Activated T-helper 1 cell treated with anti-CD3 and anti-CD28 coated beads, Interleukin-2, amount 50 U/mL, for 16 hours (primary cell): ENCODE measurements at regions not wholly inside any gene's neighbourhood (a gene's known extent, or its start where the extent isn't known, plus 50 kb on each side); places are given as distances from the start of the nearest gene placed in this dataset.
"Not testable (repeated sequence)": the region's sequence is repeated elsewhere in the genome, so short reads cannot be mapped to it uniquely, and the experiment has no call there.

Experiments used
- DNase-seq, 2 donors: peaks; one replicate each; pipeline ENCODE4 v3.0.0-alpha.2; 2020; ENCODE audit warnings: low read depth in 1 of 2, low spot score in 1 of 2

GRCh38 chr9:30366140-30366539, 2018.3 kb upstream of the ACO1 start:
- DNase-seq: not testable (repeated sequence)

GRCh38 chr9:30382271-30382670, 2002.2 kb upstream of the ACO1 start:
- no peak for DNase-seq

- DNase-seq: no peak
These were observed 1974.2 kb upstream of the ACO1 start for GRCh38 chr9:30410273-30410672.

GRCh38 chr9:30411571-30411970, 1972.9 kb upstream of the ACO1 start:
- no peak for DNase-seq

- DNase-seq: no peak
These were observed 1925.3 kb upstream of the ACO1 start for GRCh38 chr9:30459156-30459555.

- no peak for DNase-seq
These were observed 1907.6 kb upstream of the ACO1 start for GRCh38 chr9:30476826-30477225.

- DNase-seq: no peak
These were observed 1905.8 kb upstream of the ACO1 start for GRCh38 chr9:30478684-30479083.

GRCh38 chr9:30482499-30482898, 1901.9 kb upstream of the ACO1 start:
- no peak for DNase-seq

GRCh38 chr9:30484690-30485089, 1899.8 kb upstream of the ACO1 start:
- DNase-seq: no peak

GRCh38 chr9:30504502-30504905, 1879.9 kb upstream of the ACO1 start:
- DNase-seq: no peak

- DNase-seq: no peak
These were observed 1879.1 kb upstream of the ACO1 start for GRCh38 chr9:30505311-30505710.

- no peak for DNase-seq
These were observed 1877.7 kb upstream of the ACO1 start for GRCh38 chr9:30506749-30507148.

GRCh38 chr9:30507166-30507565, 1877.3 kb upstream of the ACO1 start:
- no peak for DNase-seq

GRCh38 chr9:30511666-30512065, 1872.8 kb upstream of the ACO1 start:
- DNase-seq: no peak

- no peak for DNase-seq
These were observed 1865.3 kb upstream of the ACO1 start for GRCh38 chr9:30519166-30519565.

GRCh38 chr9:30519756-30520155, 1864.7 kb upstream of the ACO1 start:
- DNase-seq: no peak

- DNase-seq: no peak
These were observed 1862.4 kb upstream of the ACO1 start for GRCh38 chr9:30522061-30522460.

GRCh38 chr9:30522486-30522885, 1862.0 kb upstream of the ACO1 start:
- DNase-seq: no peak

GRCh38 chr9:30524311-30524710, 1860.1 kb upstream of the ACO1 start:
- DNase-seq: no peak

- DNase-seq: no peak
These were observed 1850.0 kb upstream of the ACO1 start for GRCh38 chr9:30534455-30534854.

GRCh38 chr9:30534896-30535295, 1849.5 kb upstream of the ACO1 start:
- DNase-seq: no peak

- no peak for DNase-seq
These were observed 1847.9 kb upstream of the ACO1 start for GRCh38 chr9:30536494-30536893.

GRCh38 chr9:30539696-30540095, 1844.7 kb upstream of the ACO1 start:
- DNase-seq: not testable (repeated sequence)
